GM10266 (cell line): ENCODE measurements at regions not wholly inside any gene's neighbourhood (a gene's known extent, or its start where the extent isn't known, plus 50 kb on each side); places are given as distances from the start of the nearest gene placed in this dataset.

ENCODE experiments used
- DNase-seq: peaks from one replicate; pipeline ENCODE4 v3.0.0; 2012; ENCODE audit errors: extremely low spot score
- TF ChIP-seq, protein P1 (sequence below): IDR thresholded peaks from 2 replicates; pipeline ENCODE4 v1.5.1; 2012; ENCODE audit warnings: mild to moderate bottlenecking, low read depth; ENCODE audit not compliant: control insufficient read depth, insufficient read depth; ENCODE audit errors: missing control alignments

DNA sequence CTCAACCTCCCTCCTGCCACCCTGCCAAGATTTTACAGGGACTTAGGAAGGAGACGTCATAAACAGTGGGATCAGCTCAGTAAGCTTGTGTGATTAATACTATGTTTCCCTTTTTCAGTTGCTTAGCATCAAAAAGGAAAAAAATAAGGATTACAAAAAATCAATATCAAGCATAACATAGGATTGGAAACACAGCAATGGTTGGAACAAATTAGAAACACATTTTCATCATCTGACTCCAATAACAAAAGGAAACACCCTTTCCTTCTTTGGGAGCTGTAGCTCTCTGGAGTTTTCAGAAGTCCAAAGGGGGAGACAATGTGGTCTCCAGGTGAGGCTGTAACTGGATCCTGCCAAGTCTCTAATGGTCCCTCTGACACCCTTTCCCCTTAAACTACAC, 233.4 kb downstream of the B3GLCT start:
- TF ChIP-seq, protein P1, sequence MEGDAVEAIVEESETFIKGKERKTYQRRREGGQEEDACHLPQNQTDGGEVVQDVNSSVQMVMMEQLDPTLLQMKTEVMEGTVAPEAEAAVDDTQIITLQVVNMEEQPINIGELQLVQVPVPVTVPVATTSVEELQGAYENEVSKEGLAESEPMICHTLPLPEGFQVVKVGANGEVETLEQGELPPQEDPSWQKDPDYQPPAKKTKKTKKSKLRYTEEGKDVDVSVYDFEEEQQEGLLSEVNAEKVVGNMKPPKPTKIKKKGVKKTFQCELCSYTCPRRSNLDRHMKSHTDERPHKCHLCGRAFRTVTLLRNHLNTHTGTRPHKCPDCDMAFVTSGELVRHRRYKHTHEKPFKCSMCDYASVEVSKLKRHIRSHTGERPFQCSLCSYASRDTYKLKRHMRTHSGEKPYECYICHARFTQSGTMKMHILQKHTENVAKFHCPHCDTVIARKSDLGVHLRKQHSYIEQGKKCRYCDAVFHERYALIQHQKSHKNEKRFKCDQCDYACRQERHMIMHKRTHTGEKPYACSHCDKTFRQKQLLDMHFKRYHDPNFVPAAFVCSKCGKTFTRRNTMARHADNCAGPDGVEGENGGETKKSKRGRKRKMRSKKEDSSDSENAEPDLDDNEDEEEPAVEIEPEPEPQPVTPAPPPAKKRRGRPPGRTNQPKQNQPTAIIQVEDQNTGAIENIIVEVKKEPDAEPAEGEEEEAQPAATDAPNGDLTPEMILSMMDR: no peak
- DNase-seq: no peak

DNA sequence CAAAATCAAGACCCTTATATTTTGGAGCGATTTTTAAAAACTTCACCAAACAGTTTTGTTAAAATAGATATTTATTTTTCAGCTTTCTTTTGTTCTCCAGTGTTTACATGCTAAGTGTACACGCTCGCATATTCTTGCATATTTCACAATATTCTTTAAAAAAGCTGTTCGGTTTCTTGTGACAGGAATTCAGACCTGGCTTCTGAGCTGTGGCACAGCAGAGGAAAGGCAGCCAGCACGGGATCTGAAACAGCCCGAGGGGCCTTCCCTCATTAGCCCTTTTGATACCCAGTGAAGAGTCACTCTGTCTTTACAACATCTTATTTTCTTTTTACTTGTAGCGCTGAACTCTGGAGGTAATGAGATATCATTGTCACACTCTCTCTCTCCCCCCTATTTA, 234.0 kb downstream of the B3GLCT start:
- no peak for DNase-seq
- TF ChIP-seq, protein P1: no peak

DNA sequence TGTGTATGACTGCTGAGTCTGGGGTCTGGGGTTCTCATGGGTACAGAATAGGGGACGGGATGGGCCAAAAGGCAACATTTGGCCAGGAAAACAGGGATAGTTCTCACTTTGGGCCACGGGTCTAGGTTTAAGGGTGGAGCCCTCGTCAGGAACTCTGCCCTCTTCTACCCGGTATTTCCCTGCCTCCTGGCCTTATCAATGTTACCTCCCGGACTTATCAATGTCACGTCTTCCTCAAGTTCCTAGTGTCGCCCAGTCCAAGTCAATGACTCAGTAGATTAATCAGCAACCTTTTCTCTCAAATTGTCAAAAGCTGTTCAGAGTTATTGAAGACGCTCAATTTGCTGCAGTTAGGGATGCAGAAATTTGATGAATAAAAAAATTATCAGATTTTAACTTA, 234.8 kb downstream of the B3GLCT start:
- DNase-seq: no peak

DNA sequence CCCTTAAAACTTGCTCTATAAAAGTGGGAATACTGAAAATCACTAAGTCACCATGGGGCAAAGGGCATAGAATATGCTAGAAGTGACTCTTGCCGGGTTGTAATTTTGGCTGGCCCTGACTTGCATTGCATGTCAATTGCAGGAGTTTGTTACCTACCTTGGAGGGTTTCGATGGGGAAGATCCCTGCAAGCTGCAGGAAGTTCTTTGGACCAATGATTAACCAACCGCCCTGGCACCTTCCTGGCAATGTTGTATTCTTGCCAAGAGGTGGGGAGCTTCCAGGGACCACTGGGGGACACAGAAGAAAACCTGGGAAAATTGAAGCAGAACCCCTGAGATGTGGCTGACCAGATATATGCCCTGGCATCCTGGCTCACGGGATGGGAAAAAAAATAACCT, 235.8 kb downstream of the B3GLCT start:
- DNase-seq: no peak

More for the DNA sequence above, 234.8 kb downstream of the B3GLCT start:
- TF ChIP-seq, protein P1: no peak

DNA sequence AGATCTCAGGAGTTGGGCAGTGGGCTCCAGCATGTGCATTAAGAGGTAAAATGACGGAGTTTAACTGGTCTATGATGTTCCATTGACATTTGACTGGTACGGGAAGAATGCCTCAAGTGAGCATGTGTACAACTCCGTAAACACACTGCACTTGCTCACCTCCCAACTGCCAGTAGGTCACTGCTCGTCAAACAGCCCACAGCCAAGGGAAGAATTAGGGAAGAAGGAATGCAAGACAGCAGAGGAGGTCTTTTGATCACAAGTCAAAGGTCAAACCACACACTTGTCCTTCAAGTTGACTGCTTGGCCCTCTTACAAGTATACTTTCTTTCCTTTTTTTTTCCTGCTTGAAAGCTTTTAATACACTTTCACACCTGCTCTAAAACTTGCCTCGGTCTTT, 236.7 kb downstream of the B3GLCT start:
- TF ChIP-seq, protein P1: no peak
- no peak for DNase-seq

More for the DNA sequence above, 235.8 kb downstream of the B3GLCT start:
- TF ChIP-seq, protein P1: no peak

DNA sequence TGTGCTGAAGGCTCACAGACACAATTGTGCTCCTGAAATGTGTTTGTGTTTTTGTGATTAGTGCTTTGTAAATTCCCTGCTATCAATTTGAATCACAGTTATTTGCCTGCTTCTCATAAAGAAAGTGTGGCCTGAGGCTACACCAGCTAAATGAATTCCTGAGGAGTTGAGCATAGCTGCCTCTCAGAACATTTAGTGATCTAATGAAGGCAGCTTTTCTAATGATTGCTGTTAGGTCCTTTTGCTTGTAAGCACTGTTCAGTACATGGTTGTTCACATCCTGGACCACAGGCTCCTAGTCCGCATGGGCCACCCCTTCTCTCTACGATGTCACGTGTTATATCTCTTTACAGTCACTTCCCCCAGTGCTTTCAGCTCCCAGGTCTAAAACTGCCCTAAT, 238.2 kb downstream of the B3GLCT start:
- TF ChIP-seq, protein P1: no peak

DNA sequence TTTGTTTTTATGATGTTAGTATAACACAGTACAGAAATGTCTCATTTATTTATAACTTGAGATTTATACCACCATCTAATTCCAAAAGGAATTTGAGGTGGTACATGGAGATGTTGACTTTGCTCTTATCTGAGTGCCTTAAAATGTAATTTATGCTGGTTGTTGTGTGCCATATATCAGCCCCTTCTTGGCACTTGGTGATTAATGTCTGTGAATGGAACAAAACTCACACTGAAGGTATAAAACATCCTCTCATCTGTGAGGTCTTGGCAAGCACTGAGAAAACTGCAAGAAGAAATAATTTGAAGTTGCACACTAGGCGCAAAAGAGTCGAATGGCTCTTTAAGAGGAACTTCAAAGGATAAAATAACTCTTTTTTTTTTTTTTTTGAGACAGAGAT, 240.4 kb downstream of the B3GLCT start:
- DNase-seq: no peak
- TF ChIP-seq, protein P1: no peak

More for the DNA sequence above, 238.2 kb downstream of the B3GLCT start:
- no peak for DNase-seq
